HepG2 (cell line): ENCODE measurements at regions not wholly inside any gene's neighbourhood (a gene's known extent, or its start where the extent isn't known, plus 50 kb on each side); places are given as distances from the start of the nearest gene placed in this dataset.

ENCODE experiments used
- ATAC-seq: fragments of 200-7000 bp; cut with Tn5 transposase; 3 replicates; pipeline ENCODE4 v1.9.1; 2020; ENCODE audit warnings: mild to moderate bottlenecking, moderate library complexity
- BruUV-seq: library from RNA; stranded (reverse); fragments of 400-500 nt; replicated peaks from 2 replicates; lab custom pipeline; 2021; lab: Mats Ljungman, UMichigan
- CTCF ChIA-PET: fragments of 300-600 bp; formaldehyde crosslinking; extraction: SDS; loops from one replicate; lab custom pipeline; 2021; ENCODE audit warnings: low total read pairs, inconsistent platforms, low intra/inter-chr PET ratio; lab: Yijun Ruan, JAX
- POLR2A ChIA-PET: fragments of 350-600 bp; sonication (Branson Sonifier 250); formaldehyde crosslinking; loops from one replicate; lab custom pipeline; 2020; ENCODE audit warnings: antibody characterized with exemption, inconsistent platforms; lab: Yijun Ruan, JAX
- DNase-seq: peaks from one replicate; pipeline ENCODE4 v3.0.0-alpha.2; 2015; ENCODE audit warnings: low spot score
- FAIRE-seq: peaks from 3 replicates; lab custom pipeline; 2011; peaks lifted over from hg19 to GRCh38; lab: Jason Lieb, UNC
- H2AFZ ChIP-seq: one replicate; pipeline ENCODE4 v1.6.1; 2011; ENCODE audit warnings: low read length, inconsistent platforms
- H3K27ac ChIP-seq: fragments of 300-600 bp; 3 replicates; pipeline ENCODE4 v1.8.0; 2011; ENCODE audit warnings: mixed run types, mild to moderate bottlenecking, mixed read lengths, low read length, inconsistent platforms; ENCODE audit not compliant: insufficient read depth; ENCODE audit errors: extremely low read length
- H3K27me3 ChIP-seq, 2 experiments: fragments of 200-600 bp in 1 of 2; 2 replicates in 1 of 2; 3 replicates in 1 of 2; pipeline versions ENCODE4 v1.6.0 to v1.8.0; 2011; ENCODE audit warnings: low read length in 2 of 2, mild to moderate bottlenecking in 2 of 2, moderate library complexity in 2 of 2, inconsistent platforms in 1 of 2; ENCODE audit not compliant: insufficient read depth in 2 of 2, control insufficient read depth in 1 of 2
- H3K36me3 ChIP-seq, 2 experiments: fragments of 200-600 bp in 1 of 2; replicated peaks in 1 of 2; 2 replicates in 1 of 2; 3 replicates in 1 of 2; pipeline versions ENCODE4 v1.5.1 to v1.8.0; 2011; ENCODE audit warnings: low read length in 2 of 2, inconsistent platforms in 1 of 2; ENCODE audit not compliant: insufficient read depth in 2 of 2, control insufficient read depth in 1 of 2
- H3K4me1 ChIP-seq: 2 replicates; pipeline ENCODE4 v1.5.1; 2012; ENCODE audit warnings: low read length, inconsistent platforms; ENCODE audit not compliant: insufficient read depth
- H3K4me2 ChIP-seq: 2 replicates; pipeline ENCODE4 v1.6.0; 2011; ENCODE audit warnings: low read depth, low read length, inconsistent platforms
- H3K4me3 ChIP-seq, 3 experiments: fragments of 200-600 bp in 1 of 3; sonication (generic), shearing (Covaris generic) in 1 of 3; replicated peaks in 1 of 3; 2 replicates each; pipeline ENCODE4 v1.5.1; 2011 to 2016; ENCODE audit warnings: low read length in 3 of 3, inconsistent platforms in 2 of 3, low read depth in 2 of 3, mild to moderate bottlenecking in 2 of 3, control low read depth in 1 of 3, mixed read lengths in 1 of 3; ENCODE audit not compliant: insufficient read depth in 1 of 3
- H3K79me2 ChIP-seq: one replicate; pipeline ENCODE4 v1.6.1; 2011; ENCODE audit warnings: low read length, inconsistent platforms; ENCODE audit not compliant: insufficient read depth
- H3K9ac ChIP-seq: 2 replicates; pipeline ENCODE4 v1.6.0; 2011; ENCODE audit warnings: mild to moderate bottlenecking, low read depth, low read length, inconsistent platforms; ENCODE audit not compliant: insufficient read depth
- H3K9me3 ChIP-seq: 2 replicates; pipeline ENCODE4 v1.5.1; 2012; ENCODE audit warnings: mild to moderate bottlenecking, low read length
- H4K20me1 ChIP-seq: 2 replicates; pipeline ENCODE4 v1.6.0; 2011; ENCODE audit warnings: inconsistent platforms, mild to moderate bottlenecking, low read length, moderate library complexity; ENCODE audit not compliant: insufficient read depth
- KDM6A ChIP-seq: IDR thresholded peaks from 2 replicates; pipeline ENCODE4 v1.6.1; 2016; ENCODE audit warnings: low read depth
- MYNN ChIP-seq: sonication (generic); formaldehyde crosslinking; IDR thresholded peaks from 2 replicates; pipeline ENCODE4 v1.4.0; 2020; ENCODE audit warnings: mild to moderate bottlenecking, low read depth, missing genetic modification reagents
- PHF20 ChIP-seq: sonication (generic); formaldehyde crosslinking; IDR thresholded peaks from 2 replicates; pipeline ENCODE4 v1.5.0; 2020; ENCODE audit warnings: mild to moderate bottlenecking, missing genetic modification reagents
- REXO4 ChIP-seq: sonication (generic); formaldehyde crosslinking; IDR thresholded peaks from 2 replicates; pipeline ENCODE4 v1.8.0; 2022; ENCODE audit warnings: missing genetic modification reagents, mild to moderate bottlenecking, borderline replicate concordance
- RFX5 ChIP-seq: IDR thresholded peaks from 2 replicates; pipeline ENCODE4 v1.6.1; 2011; ENCODE audit warnings: low read depth, low read length, improper control_type of control experiment
- ZBED4 ChIP-seq: sonication (generic); formaldehyde crosslinking; IDR thresholded peaks from 2 replicates; pipeline ENCODE4 v1.4.0; 2020; ENCODE audit warnings: missing genetic modification reagents, borderline replicate concordance
- ZMYM3 ChIP-seq: sonication (generic); formaldehyde crosslinking; IDR thresholded peaks from 2 replicates; pipeline ENCODE4 v1.5.1; 2020; ENCODE audit warnings: mild to moderate bottlenecking, missing genetic modification reagents
- ZNF180 ChIP-seq: sonication (generic); formaldehyde crosslinking; IDR thresholded peaks from 2 replicates; pipeline ENCODE4 v1.4.0; 2020; ENCODE audit warnings: low read depth, missing genetic modification reagents, borderline replicate concordance
- ZNF331 ChIP-seq: sonication (generic); formaldehyde crosslinking; IDR thresholded peaks from 2 replicates; pipeline ENCODE4 v1.4.0; 2020; ENCODE audit warnings: missing genetic modification reagents
- ZNF512 ChIP-seq: sonication (generic); formaldehyde crosslinking; IDR thresholded peaks from 2 replicates; pipeline ENCODE4 v1.4.0; 2020; ENCODE audit warnings: mild to moderate bottlenecking, missing genetic modification reagents
- WGBS: methylation state at CpG from one replicate; pipeline ENCODE4 v1.1.6; 2017; ENCODE audit warnings: low lambda C conversion rate; 5-methylcytosine and 5-hydroxymethylcytosine counted together
- in situ Hi-C: cut with HindIII; loops from 2 replicates; pipeline ENCODE4 v1.10.0; 2017; ENCODE audit warnings: low pct_unique_long_range_greater_than_20kb; ENCODE audit not compliant: extremely low pct_ligation_motif_present
- intact Hi-C: fragments of 100-400 bp; cut with micrococcal nuclease; formaldehyde crosslinking; loops from one replicate; pipeline ENCODE4 v1.10.0; 2022; ENCODE audit not compliant: unreplicated experiment
- TF ChIP-seq, protein P1 (sequence below): sonication (generic); formaldehyde crosslinking; IDR thresholded peaks from 2 replicates; pipeline ENCODE4 v1.4.0; 2020; ENCODE audit warnings: missing genetic modification reagents

DNA sequence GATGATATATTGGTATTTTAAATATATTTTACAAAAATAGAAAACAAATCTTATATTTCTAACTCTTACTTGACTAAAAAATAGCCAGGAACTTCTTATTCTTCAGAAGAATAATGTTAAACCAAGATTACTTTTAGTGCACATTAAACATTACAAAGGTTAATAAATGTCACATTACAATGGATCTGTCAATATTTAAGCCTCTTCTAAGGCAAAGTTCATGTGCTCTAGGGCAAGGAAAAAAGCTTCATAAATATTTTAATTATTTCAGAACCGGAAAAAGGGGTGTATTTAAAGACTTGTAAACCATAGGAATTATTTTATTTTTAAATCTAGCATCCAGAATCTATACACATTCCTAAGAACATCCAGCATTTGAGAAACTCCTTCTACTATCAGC is 166.9 kb upstream of the ROBO2 start:
- FAIRE-seq (no peak), DNase-seq (no peak), ATAC-seq (no peak)
- no peak overlapping the region for H3K27ac ChIP-seq
- 5% methylated on average over 1 of the region's 1 CpG for WGBS
- ChIA-PET CTCF (no interaction called here), POLR2A (no interaction called here)
- in situ Hi-C loops: no loop called here
- TF ChIP-seq ZBED4 (no peak), ZMYM3 (CRISPR knock-in tag) (no peak), ZNF180 (CRISPR knock-in tag) (no peak), RFX5 (no peak), MYNN (CRISPR knock-in tag) (no peak), REXO4 (no peak), KDM6A (CRISPR knock-in tag) (no peak), ZNF512 (CRISPR knock-in tag) (no peak), PHF20 (no peak), ZNF331 (no peak)
- TF ChIP-seq, protein P1, sequence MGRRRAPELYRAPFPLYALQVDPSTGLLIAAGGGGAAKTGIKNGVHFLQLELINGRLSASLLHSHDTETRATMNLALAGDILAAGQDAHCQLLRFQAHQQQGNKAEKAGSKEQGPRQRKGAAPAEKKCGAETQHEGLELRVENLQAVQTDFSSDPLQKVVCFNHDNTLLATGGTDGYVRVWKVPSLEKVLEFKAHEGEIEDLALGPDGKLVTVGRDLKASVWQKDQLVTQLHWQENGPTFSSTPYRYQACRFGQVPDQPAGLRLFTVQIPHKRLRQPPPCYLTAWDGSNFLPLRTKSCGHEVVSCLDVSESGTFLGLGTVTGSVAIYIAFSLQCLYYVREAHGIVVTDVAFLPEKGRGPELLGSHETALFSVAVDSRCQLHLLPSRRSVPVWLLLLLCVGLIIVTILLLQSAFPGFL: no peak
- no TSS peak for BruUV-seq
- no peak overlapping the region for H3K4me3 ChIP-seq
- intact Hi-C loops: loop anchor here (5.0 kb wide), 1 partner anchor 164 kb away; no protein-coding TSS in a partner anchor
- H3K79me2 ChIP-seq: no peaks in the 10 kb centered on the region
- H3K36me3 ChIP-seq: no peaks in the 10 kb centered on the region
- H3K4me2 ChIP-seq: no peak overlapping the region
- H3K9me3 ChIP-seq: no peaks in the 10 kb centered on the region
- H3K4me1 ChIP-seq: peaks cover 24% of the 10 kb centered on the region
- H4K20me1 ChIP-seq: no peaks in the 10 kb centered on the region
- H3K9ac ChIP-seq: no peak overlapping the region
- no peak overlapping the region for H2AFZ ChIP-seq
- H3K27me3 ChIP-seq: no peaks in the 10 kb centered on the region
